ENCODE measurements at regions not wholly inside any gene's neighbourhood (a gene's known extent, or its start where the extent isn't known, plus 50 kb on each side); places are given as distances from the start of the nearest gene placed in this dataset.

DNA sequence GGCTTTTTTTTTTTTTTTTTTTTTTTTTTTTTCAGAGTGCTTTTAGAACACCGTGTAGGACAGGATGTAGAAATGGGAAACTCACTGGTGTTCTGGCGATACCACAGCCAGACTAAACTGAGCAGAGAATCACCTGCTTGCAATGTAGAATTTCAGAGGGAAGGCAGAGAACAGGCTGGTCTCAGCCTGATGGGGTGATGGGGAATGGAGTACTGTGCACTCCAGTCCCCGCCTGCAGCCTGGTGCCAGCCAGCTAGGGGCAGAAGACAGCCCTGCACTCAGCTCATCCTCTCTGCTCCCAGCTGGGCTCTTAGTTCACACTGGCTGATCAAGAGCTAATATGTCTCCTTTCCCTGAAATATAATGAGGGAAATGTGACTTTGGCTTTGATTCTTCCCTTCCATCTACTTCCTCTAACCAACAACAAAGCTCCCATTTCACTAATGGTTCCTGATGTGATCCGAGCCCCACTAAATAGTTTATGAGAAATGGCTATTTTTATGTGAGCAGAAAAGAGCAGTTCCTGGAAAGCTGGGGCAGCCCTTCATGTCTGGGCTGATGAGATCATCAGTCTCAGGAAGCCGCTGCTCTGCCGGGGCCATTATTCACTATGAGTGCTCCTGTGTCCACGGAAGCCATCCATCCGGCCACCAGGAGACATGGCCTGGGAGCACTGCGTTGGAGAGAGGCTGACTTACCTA is 209.7 kb downstream of the GADD45G start:
- H3K27ac Mint-ChIP-seq: peak overlapping the region; percentile 62 to 100 (median 94)
- DNase-seq (no peak), ATAC-seq (ENCODE audit: low read depth in 2 of 2) (peak in 1 of 2 donors; percentile 14)
- peaks cover 0 to 8% (median 6%) of the 10 kb centered on the region in 3 donors for H3K27me3 Mint-ChIP-seq
- peak overlapping the region in 6 of 8 donors; percentile 12 to 79 (median 48) for H3K4me3 Mint-ChIP-seq
- peaks cover 24 to 60% (median 30%) of the 10 kb centered on the region in 3 donors for H3K4me1 Mint-ChIP-seq
- H3K36me3 Mint-ChIP-seq: no peaks in the 10 kb centered on the region
- peaks cover 0 to 1% (median 0%) of the 10 kb centered on the region in 7 donors for H3K9me3 Mint-ChIP-seq

DNA sequence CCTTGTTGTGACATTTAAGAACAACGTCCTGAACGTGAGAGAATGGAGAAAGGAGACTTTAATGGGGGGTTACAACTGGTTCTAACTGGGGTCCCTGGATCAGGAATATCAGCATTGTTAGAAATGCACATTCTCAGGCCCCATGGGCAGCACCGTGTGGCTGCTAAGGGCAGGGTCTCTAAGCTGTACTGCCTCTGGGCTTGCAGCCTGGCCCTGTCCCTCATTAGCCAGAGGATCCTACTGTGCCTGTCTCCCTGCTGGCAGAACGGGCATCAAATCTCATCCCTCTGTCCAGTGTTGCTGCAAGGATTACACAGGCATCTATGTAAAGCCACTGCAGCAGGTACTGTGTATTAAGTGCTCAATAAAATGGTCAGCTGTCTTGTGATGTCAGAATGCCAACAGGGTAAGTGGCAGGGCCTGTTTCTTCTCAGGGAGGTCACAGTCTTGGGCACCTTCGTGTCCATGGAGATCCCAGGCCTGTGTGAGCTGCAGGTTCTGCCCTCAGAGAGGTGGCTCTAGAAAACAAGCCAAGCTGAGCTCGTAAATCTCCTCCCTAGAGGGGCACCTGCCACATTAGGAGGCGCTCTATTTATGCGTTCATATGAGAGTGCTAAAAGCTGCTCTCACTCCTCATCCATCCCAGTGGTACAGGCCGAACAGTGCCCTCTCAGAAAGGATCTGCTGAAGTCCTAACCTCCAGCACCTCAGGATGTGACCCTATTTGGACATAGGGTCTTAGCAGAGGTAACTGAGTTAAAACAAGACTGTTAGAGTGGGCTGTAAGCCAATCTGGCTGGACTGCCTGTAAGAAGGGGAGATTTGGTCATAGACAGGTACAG is 210.5 kb downstream of the GADD45G start:
- no peaks in the 10 kb centered on the region for H3K36me3 Mint-ChIP-seq
- DNase-seq: no peak
- H3K9me3 Mint-ChIP-seq: peaks cover 0 to 1% (median 0%) of the 10 kb centered on the region in 7 donors
- peak overlapping the region in 7 of 8 donors; percentile 12 to 79 (median 37) for H3K4me3 Mint-ChIP-seq
- peaks cover 0 to 12% (median 6%) of the 10 kb centered on the region in 3 donors for H3K27me3 Mint-ChIP-seq
- peak in 1 of 2 donors; percentile 15 for ATAC-seq (ENCODE audit: low read depth in 2 of 2)
- peaks cover 24 to 60% (median 32%) of the 10 kb centered on the region in 3 donors for H3K4me1 Mint-ChIP-seq
- peak overlapping the region; percentile 87 to 100 (median 96) for H3K27ac Mint-ChIP-seq

DNA sequence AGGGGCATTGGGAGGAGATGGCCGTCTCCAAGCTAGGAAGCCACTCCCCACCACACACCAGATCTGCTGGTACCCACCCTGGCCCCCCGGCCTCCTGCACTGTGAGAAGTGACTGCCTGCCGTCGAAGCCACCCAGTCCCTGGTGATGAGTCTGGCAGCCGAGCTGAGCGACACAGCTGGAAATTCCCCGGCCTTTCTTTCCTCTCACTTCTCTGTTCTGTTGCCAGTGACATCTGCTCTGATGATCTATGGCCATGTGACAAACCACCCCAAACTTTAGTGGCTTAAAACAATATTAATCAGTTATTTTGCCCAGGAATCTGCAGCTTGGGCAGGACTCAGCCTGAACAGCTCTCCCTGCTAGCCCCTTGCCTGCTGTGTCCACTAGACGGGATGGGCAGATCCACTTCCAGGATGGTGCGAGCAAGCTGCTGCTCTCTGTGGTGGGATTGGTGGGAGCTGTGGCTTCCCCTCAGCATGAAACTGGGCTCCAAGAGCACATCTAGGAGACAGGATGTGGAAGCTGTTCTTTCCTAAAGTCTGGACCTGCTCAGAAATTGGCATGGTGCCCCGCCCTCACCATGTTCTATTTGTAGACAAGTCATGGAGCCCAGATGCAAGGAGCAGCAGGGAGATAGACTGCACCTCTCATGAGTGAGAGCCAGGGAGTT is 211.2 kb downstream of the GADD45G start:
- peak overlapping the region in 6 of 8 donors; percentile 17 to 79 (median 38) for H3K4me3 Mint-ChIP-seq
- H3K4me1 Mint-ChIP-seq: peaks cover 24 to 60% (median 34%) of the 10 kb centered on the region in 3 donors
- no peaks in the 10 kb centered on the region for H3K36me3 Mint-ChIP-seq
- H3K9me3 Mint-ChIP-seq: peaks cover 0 to 1% (median 0%) of the 10 kb centered on the region in 7 donors
- ATAC-seq (ENCODE audit: low read depth in 2 of 2) (peak; percentile 96), DNase-seq (peak; percentile 84)
- peaks cover 0 to 12% (median 3%) of the 10 kb centered on the region in 3 donors for H3K27me3 Mint-ChIP-seq
- peak overlapping the region; percentile 87 to 100 (median 96) for H3K27ac Mint-ChIP-seq

DNA sequence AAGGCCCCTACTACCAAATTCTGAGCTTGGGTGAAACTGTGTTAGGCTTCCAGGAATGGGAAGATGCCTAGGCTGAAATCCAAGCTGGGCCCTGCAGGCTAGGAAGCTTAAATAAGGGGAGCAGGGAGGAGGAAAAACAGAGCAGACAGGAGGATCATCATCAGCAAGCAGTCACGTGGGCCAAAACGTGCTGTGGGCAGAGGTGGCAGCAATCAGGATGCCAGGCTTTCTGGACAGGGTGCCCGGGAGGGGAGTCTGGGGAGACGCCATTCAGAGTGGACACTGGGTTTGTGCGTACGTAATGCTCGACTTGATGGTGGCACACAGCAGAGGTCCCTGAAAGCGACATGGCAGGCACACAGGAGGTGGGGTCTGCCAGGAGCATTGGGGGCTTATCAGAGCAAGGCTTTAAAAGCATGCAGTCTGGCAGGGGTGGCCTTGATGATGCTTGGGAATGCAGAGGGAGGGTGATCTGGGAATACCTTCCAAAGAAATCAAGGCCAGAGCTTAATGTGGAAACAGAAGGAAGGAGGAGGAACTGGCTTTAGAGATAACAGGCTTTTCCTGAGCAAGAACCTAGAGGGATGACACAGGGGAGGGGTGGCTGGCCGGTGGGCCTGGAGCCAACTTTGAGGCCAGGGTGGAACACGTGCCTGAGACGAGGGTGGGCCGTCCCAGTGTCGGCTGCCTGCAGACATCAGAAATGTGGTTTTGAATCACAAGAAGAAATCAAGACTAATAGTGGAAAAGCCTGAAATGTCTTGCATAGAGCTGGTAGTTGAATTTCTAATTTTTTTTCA is 212.5 kb downstream of the GADD45G start:
- peaks cover 24 to 60% (median 34%) of the 10 kb centered on the region in 3 donors for H3K4me1 Mint-ChIP-seq
- H3K27me3 Mint-ChIP-seq: peaks cover 0 to 8% (median 0%) of the 10 kb centered on the region in 3 donors
- ATAC-seq (ENCODE audit: low read depth in 2 of 2) (no peak), DNase-seq (no peak)
- H3K9me3 Mint-ChIP-seq: peaks cover 0 to 1% (median 0%) of the 10 kb centered on the region in 7 donors
- peak overlapping the region in 1 of 8 donors; percentile 60 for H3K4me3 Mint-ChIP-seq
- H3K36me3 Mint-ChIP-seq: no peaks in the 10 kb centered on the region
- peak overlapping the region; percentile 53 to 100 (median 87) for H3K27ac Mint-ChIP-seq

DNA sequence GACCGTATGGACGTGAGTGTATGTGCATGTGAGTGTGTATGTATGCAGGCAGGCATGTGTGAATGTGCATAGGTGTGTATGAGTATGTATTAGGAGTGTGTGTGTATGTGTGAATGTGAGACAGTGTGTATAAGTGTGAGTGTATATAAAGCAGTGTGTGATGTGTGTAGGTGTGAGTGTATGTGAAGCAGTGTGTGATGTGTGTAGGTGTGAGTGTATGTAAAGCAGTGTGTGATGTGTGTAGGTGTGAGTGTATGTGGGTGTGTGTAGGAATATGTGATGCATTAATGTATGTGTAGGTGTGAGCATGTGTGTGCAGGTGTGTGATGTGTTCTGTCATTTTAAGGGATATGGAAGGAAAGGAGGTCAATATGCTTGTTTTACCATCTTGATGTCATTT is 215.5 kb downstream of the GADD45G start:
- peak overlapping the region in 2 of 6 donors; percentile 7 to 80 for H3K27ac Mint-ChIP-seq
- no peak for ATAC-seq (ENCODE audit: low read depth in 2 of 2)
- no peak for DNase-seq
- H3K36me3 Mint-ChIP-seq: no peaks in the 10 kb centered on the region
- no peak overlapping the region for H3K4me3 Mint-ChIP-seq
- peaks cover 11 to 42% (median 22%) of the 10 kb centered on the region in 3 donors for H3K4me1 Mint-ChIP-seq
- H3K27me3 Mint-ChIP-seq: peaks cover 0 to 8% (median 0%) of the 10 kb centered on the region in 3 donors
- peaks cover 0 to 1% (median 0%) of the 10 kb centered on the region in 7 donors for H3K9me3 Mint-ChIP-seq

DNA sequence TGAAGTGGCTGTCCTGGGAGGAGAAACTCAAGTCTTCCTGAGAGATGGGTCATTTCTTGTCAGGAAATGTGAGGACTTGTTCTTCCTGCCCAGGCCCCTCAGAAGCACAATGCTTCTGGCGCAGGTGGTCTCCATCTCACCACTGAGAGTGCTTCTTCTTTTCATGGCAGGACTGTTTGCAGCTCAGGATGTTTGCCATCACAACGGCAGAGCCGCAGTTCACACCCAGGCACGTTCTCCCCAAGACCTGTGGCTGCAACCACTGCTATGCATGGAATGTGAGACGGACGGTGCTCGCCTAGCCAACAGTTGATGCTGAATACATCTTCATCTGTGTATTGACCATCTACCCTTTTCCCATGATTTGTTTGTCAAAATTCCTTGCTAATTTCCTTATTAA is 216.3 kb downstream of the GADD45G start:
- H3K9me3 Mint-ChIP-seq: peaks cover 0 to 1% (median 0%) of the 10 kb centered on the region in 7 donors
- H3K4me3 Mint-ChIP-seq: no peak overlapping the region
- ATAC-seq (ENCODE audit: low read depth in 2 of 2) (no peak), DNase-seq (no peak)
- H3K36me3 Mint-ChIP-seq: no peaks in the 10 kb centered on the region
- H3K4me1 Mint-ChIP-seq: peaks cover 3 to 38% (median 16%) of the 10 kb centered on the region in 3 donors
- no peak overlapping the region for H3K27ac Mint-ChIP-seq
- peaks cover 0 to 8% (median 0%) of the 10 kb centered on the region in 3 donors for H3K27me3 Mint-ChIP-seq

DNA sequence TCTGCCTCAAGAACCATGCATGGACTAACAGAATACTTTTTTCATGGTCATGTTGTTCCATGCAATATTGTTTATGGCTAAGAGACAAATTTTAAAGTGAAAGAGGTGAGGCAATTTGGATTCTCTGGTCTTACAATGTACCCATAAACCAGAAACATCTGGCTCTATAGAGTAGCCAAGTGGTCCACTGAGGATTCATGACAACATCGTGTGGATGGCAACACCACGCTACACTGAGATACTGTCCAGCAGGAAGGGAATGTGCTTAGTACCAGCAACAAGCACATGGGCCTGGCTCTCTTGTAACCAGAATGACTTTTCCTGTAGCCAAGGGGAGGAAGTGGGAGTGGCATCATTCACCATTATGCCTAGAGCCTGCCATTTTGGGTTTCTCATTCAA is 218.2 kb downstream of the GADD45G start:
- H3K9me3 Mint-ChIP-seq: peaks cover 0 to 1% (median 0%) of the 10 kb centered on the region in 7 donors
- ATAC-seq (ENCODE audit: low read depth in 2 of 2) (no peak), DNase-seq (no peak)
- H3K27ac Mint-ChIP-seq: peak overlapping the region in 1 of 6 donors; percentile 34
- H3K4me1 Mint-ChIP-seq: peaks cover 17 to 34% (median 20%) of the 10 kb centered on the region in 3 donors
- no peaks in the 10 kb centered on the region for H3K36me3 Mint-ChIP-seq
- no peak overlapping the region for H3K4me3 Mint-ChIP-seq
- H3K27me3 Mint-ChIP-seq: peaks cover 0 to 8% (median 0%) of the 10 kb centered on the region in 3 donors

DNA sequence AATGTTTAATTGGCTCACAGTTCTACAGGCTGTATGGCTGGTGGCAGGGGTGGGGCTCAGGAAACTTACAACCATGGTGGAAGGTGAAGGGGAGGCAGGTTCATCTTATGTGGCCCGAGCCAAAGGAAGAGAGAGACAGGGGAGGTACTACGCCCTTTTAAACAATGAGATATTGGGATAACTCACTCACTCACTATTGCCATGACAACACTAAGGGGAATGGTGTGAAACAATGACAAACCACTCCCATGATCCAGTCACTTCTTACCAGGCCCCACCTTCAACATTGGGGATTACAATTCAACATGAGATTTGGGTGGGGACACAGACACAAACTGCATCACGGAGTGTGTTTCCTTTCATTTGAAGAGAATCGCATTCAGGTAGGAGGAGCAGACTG is 220.9 kb downstream of the GADD45G start:
- Mint-ChIP-seq H3K27ac (peak overlapping the region in 2 of 6 donors; percentile 25 to 32), H3K36me3 (no peaks in the 10 kb centered on the region), H3K4me3 (no peak overlapping the region), H3K4me1 (peaks cover 19 to 33% (median 31%) of the 10 kb centered on the region in 3 donors), H3K9me3 (peaks cover 0 to 4% (median 2%) of the 10 kb centered on the region in 7 donors), H3K27me3 (peaks cover 0 to under 1% (median 0%) of the 10 kb centered on the region in 3 donors)
- no peak for ATAC-seq (ENCODE audit: low read depth in 2 of 2)
- no peak for DNase-seq

DNA sequence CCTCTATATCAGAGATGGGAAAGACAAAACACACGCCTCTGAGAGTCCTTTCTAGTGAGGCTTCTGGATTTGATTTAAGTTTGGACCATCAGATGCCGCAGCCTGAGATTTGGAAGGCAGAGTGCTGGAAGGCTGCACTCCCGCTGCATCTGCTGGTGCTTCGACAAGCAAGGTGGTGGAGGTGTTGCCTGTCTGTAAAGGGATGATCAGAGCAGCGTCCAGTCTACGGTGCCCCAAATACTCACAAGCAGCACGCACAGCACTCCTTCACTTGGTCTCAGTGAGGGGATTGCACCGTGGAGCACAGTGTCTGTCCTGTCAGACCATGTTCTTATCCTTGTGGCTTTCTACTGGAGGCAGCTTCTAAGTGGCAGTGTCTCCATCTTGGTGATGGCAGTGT is 221.4 kb downstream of the GADD45G start:
- ATAC-seq (ENCODE audit: low read depth in 2 of 2) (no peak), DNase-seq (no peak)
- H3K27me3 Mint-ChIP-seq: no peaks in the 10 kb centered on the region
- H3K36me3 Mint-ChIP-seq: no peaks in the 10 kb centered on the region
- H3K4me3 Mint-ChIP-seq: no peak overlapping the region
- peaks cover 19 to 33% (median 31%) of the 10 kb centered on the region in 3 donors for H3K4me1 Mint-ChIP-seq
- H3K9me3 Mint-ChIP-seq: peaks cover 0 to 6% (median 4%) of the 10 kb centered on the region in 7 donors
- H3K27ac Mint-ChIP-seq: peak overlapping the region in 3 of 6 donors; percentile 16 to 61 (median 19)

DNA sequence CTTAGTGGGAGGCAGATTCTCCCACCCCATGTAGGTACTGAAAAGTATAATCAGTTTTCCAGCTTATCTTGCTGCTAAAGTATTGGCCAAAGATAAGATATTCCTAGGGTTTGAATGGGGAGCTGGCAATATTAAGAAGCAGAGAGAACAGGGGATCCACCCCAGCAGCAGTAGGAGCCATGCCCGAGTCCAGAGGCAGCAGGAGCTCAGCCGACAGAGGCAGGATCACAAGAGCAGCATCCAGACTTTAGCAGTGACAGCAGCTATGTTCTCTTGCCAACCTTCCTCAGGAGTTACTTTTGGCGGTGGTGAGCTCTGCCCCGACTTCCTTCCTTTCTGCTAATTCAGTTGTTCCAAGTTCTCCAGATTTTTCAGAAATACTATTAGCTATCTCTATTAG is 224.5 kb downstream of the GADD45G start:
- H3K27me3 Mint-ChIP-seq: no peaks in the 10 kb centered on the region
- ATAC-seq (ENCODE audit: low read depth in 2 of 2): no peak
- peak overlapping the region in 1 of 8 donors; percentile 17 for H3K4me3 Mint-ChIP-seq
- H3K9me3 Mint-ChIP-seq: peaks cover 3 to 11% (median 5%) of the 10 kb centered on the region in 7 donors
- no peak overlapping the region for H3K27ac Mint-ChIP-seq
- no peak for DNase-seq
- H3K36me3 Mint-ChIP-seq: no peaks in the 10 kb centered on the region
- H3K4me1 Mint-ChIP-seq: peaks cover 23 to 37% (median 36%) of the 10 kb centered on the region in 3 donors

DNA sequence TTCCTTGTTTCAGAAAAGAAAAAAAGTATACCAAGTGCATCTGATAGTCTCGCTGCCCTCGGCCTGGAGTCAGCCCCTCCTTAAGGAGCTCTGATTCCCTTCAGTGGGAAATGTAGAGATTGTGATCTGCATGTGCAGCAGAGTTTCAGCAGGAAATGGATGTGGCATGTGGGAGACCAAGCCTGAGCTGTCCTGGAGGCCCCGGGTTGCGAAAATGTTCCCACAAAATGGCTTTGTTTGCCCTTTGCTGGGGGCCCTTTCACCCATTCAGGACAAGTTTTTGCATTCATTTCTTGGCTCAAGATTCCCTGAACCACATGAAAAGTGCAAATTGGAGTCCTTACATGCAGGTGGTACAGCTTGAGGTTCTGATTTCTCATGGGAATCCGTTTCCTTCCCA is 230.9 kb downstream of the GADD45G start:
- DNase-seq: no peak
- Mint-ChIP-seq H3K4me3 (no peak overlapping the region), H3K9me3 (peaks cover 0 to 10% (median 3%) of the 10 kb centered on the region in 7 donors)

More for the DNA sequence above, 230.9 kb downstream of the GADD45G start:
- no peaks in the 10 kb centered on the region for H3K27me3 Mint-ChIP-seq
- no peak for ATAC-seq (ENCODE audit: low read depth in 2 of 2)
- H3K27ac Mint-ChIP-seq: no peak overlapping the region
- H3K4me1 Mint-ChIP-seq: peaks cover 4 to 10% (median 4%) of the 10 kb centered on the region in 3 donors
- no peaks in the 10 kb centered on the region for H3K36me3 Mint-ChIP-seq
